Liver (tissue), 3 donors: ENCODE measurements at regions not wholly inside any gene's neighbourhood (a gene's known extent, or its start where the extent isn't known, plus 50 kb on each side); places are given as distances from the start of the nearest gene placed in this dataset.

Experiments used
- EGR1 ChIP-seq, 2 donors: IDR thresholded peaks; 2 replicates each; pipeline ENCODE4 v1.6.1; 2016 to 2018; ENCODE audit warnings: antibody characterized with exemption in 2 of 2, low read depth in 2 of 2
- FOXA1 ChIP-seq: IDR thresholded peaks from 2 replicates; pipeline ENCODE4 v1.6.1; 2016; ENCODE audit warnings: antibody characterized with exemption
- GABPA ChIP-seq, 2 donors: IDR thresholded peaks in 1 of 2; conservative IDR thresholded peaks in 1 of 2; 2 replicates each; pipeline ENCODE4 v1.6.1; 2016; ENCODE audit warnings: antibody characterized with exemption in 2 of 2, mild to moderate bottlenecking in 1 of 2, moderate library complexity in 1 of 2
- JUND ChIP-seq, 2 donors: IDR thresholded peaks; 2 replicates each; pipeline ENCODE4 v1.6.1; 2016; ENCODE audit warnings: antibody characterized with exemption in 2 of 2
- SP1 ChIP-seq: IDR thresholded peaks from 2 replicates; pipeline ENCODE4 v1.6.1; 2018; ENCODE audit warnings: antibody characterized with exemption, mild to moderate bottlenecking
- TAF1 ChIP-seq: conservative IDR thresholded peaks from 2 replicates; pipeline ENCODE4 v1.6.1; 2016; ENCODE audit warnings: antibody characterized with exemption, mild to moderate bottlenecking
- YY1 ChIP-seq: IDR thresholded peaks from 2 replicates; pipeline ENCODE4 v1.6.1; 2016; ENCODE audit warnings: antibody characterized with exemption, mild to moderate bottlenecking
- TF ChIP-seq, protein P1 (sequence below): fragments of 150-350 bp; IDR thresholded peaks from 2 replicates; pipeline ENCODE4 v1.5.1; 2017; ENCODE audit warnings: improper control_type of control experiment, low read depth, low read length; ENCODE audit not compliant: missing input control
- TF ChIP-seq, protein P2 (sequence below): IDR thresholded peaks from 2 replicates; pipeline ENCODE4 v1.6.1; 2016; ENCODE audit warnings: antibody characterized with exemption, mild to moderate bottlenecking
- TF ChIP-seq, protein P3 (sequence below): IDR thresholded peaks from 2 replicates; pipeline ENCODE4 v1.6.1; 2016; ENCODE audit warnings: antibody characterized with exemption
- TF ChIP-seq, protein P4 (sequence below): IDR thresholded peaks from 2 replicates; pipeline ENCODE4 v1.6.1; 2016; ENCODE audit warnings: antibody characterized with exemption
- donor health status: healthy.
- donor health status: healthy.

DNA sequence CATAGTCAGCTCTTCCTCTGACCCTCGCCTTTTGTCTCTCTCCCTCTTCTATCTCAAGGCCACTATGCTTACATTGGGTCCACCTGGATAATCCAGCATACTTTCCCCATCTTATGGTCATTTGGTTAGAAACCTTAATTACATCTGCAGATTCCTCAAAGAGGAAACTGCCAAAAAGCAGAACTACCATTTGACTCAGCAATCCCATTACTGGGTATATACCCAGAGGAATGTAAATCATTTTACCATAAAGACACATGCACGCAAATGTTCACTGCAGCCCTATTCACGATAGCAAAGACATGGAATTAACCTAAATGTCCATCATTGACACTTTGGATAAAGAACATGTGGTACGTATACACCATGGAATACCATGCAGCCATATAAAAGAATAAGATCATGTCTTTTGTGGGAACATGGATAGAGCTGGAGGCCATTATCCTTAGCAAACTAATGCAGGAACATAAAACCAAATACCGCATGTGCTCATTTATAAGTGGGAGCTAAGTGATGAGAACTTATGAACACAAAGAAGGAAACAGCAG, 114.8 kb upstream of the NPY start:
- TF ChIP-seq, protein P1, sequence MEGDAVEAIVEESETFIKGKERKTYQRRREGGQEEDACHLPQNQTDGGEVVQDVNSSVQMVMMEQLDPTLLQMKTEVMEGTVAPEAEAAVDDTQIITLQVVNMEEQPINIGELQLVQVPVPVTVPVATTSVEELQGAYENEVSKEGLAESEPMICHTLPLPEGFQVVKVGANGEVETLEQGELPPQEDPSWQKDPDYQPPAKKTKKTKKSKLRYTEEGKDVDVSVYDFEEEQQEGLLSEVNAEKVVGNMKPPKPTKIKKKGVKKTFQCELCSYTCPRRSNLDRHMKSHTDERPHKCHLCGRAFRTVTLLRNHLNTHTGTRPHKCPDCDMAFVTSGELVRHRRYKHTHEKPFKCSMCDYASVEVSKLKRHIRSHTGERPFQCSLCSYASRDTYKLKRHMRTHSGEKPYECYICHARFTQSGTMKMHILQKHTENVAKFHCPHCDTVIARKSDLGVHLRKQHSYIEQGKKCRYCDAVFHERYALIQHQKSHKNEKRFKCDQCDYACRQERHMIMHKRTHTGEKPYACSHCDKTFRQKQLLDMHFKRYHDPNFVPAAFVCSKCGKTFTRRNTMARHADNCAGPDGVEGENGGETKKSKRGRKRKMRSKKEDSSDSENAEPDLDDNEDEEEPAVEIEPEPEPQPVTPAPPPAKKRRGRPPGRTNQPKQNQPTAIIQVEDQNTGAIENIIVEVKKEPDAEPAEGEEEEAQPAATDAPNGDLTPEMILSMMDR: no peak
- TF ChIP-seq JUND (IDR thresholded peaks at IDR 0.05) (no peak), FOXA1 (no peak), SP1 (no peak), GABPA (IDR thresholded peaks at IDR 0.05 in 1 of 2, conservative IDR thresholded peaks at IDR 0.05 in 1 of 2) (no peak), TAF1 (no peak), EGR1 (IDR thresholded peaks at IDR 0.05; ENCODE audit: low read depth in 2 of 2) (no peak), YY1 (no peak)
- TF ChIP-seq, protein P2, sequence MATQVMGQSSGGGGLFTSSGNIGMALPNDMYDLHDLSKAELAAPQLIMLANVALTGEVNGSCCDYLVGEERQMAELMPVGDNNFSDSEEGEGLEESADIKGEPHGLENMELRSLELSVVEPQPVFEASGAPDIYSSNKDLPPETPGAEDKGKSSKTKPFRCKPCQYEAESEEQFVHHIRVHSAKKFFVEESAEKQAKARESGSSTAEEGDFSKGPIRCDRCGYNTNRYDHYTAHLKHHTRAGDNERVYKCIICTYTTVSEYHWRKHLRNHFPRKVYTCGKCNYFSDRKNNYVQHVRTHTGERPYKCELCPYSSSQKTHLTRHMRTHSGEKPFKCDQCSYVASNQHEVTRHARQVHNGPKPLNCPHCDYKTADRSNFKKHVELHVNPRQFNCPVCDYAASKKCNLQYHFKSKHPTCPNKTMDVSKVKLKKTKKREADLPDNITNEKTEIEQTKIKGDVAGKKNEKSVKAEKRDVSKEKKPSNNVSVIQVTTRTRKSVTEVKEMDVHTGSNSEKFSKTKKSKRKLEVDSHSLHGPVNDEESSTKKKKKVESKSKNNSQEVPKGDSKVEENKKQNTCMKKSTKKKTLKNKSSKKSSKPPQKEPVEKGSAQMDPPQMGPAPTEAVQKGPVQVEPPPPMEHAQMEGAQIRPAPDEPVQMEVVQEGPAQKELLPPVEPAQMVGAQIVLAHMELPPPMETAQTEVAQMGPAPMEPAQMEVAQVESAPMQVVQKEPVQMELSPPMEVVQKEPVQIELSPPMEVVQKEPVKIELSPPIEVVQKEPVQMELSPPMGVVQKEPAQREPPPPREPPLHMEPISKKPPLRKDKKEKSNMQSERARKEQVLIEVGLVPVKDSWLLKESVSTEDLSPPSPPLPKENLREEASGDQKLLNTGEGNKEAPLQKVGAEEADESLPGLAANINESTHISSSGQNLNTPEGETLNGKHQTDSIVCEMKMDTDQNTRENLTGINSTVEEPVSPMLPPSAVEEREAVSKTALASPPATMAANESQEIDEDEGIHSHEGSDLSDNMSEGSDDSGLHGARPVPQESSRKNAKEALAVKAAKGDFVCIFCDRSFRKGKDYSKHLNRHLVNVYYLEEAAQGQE: no peak
- TF ChIP-seq, protein P3, sequence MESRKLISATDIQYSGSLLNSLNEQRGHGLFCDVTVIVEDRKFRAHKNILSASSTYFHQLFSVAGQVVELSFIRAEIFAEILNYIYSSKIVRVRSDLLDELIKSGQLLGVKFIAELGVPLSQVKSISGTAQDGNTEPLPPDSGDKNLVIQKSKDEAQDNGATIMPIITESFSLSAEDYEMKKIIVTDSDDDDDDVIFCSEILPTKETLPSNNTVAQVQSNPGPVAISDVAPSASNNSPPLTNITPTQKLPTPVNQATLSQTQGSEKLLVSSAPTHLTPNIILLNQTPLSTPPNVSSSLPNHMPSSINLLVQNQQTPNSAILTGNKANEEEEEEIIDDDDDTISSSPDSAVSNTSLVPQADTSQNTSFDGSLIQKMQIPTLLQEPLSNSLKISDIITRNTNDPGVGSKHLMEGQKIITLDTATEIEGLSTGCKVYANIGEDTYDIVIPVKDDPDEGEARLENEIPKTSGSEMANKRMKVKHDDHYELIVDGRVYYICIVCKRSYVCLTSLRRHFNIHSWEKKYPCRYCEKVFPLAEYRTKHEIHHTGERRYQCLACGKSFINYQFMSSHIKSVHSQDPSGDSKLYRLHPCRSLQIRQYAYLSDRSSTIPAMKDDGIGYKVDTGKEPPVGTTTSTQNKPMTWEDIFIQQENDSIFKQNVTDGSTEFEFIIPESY: no peak
- TF ChIP-seq, protein P4, sequence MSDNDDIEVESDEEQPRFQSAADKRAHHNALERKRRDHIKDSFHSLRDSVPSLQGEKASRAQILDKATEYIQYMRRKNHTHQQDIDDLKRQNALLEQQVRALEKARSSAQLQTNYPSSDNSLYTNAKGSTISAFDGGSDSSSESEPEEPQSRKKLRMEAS: no peak
